EH (cell line): ENCODE measurements at regions not wholly inside any gene's neighbourhood (a gene's known extent, or its start where the extent isn't known, plus 50 kb on each side); places are given as distances from the start of the nearest gene placed in this dataset.

Experiments used
- DNase-seq: peaks from one replicate; pipeline ENCODE4 v3.0.0-alpha.2; 2015; ENCODE audit warnings: low read depth

GRCh38 chr10:71152043-71152442 is 60.3 kb upstream of the UNC5B start:
- DNase-seq = no peak

- DNase-seq = peak; percentile 32
Observed at GRCh38 chr10:71156436-71156835, 55.9 kb upstream of the UNC5B start.

GRCh38 chr10:71157435-71157834 is 54.9 kb upstream of the UNC5B start:
- no peak for DNase-seq

GRCh38 chr10:71158251-71158650 is 54.1 kb upstream of the UNC5B start:
- no peak for DNase-seq

GRCh38 chr10:71158902-71159301 is 53.5 kb upstream of the UNC5B start:
- no peak for DNase-seq

GRCh38 chr10:71159892-71160291 is 52.5 kb upstream of the UNC5B start:
- DNase-seq = no peak

GRCh38 chr10:71161425-71161824 is 50.9 kb upstream of the UNC5B start:
- DNase-seq = peak; percentile 2
